Retinal pigment epithelial cell (primary cell): ENCODE measurements at regions not wholly inside any gene's neighbourhood (a gene's known extent, or its start where the extent isn't known, plus 50 kb on each side); places are given as distances from the start of the nearest gene placed in this dataset.

Source experiments
- DNase-seq: peaks from one replicate; pipeline ENCODE4 v3.0.0-alpha.2; 2010; ENCODE audit warnings: low read depth
- H3K4me3 ChIP-seq: 2 replicates; pipeline ENCODE4 v1.5.1; 2011; ENCODE audit warnings: mild to moderate bottlenecking, low read length, control low read depth, moderate library complexity
- TF ChIP-seq, protein P1 (sequence below): conservative IDR thresholded peaks from 2 replicates; pipeline ENCODE4 v1.5.1; 2011; ENCODE audit warnings: low read depth, low read length, control low read depth, inconsistent platforms

DNA sequence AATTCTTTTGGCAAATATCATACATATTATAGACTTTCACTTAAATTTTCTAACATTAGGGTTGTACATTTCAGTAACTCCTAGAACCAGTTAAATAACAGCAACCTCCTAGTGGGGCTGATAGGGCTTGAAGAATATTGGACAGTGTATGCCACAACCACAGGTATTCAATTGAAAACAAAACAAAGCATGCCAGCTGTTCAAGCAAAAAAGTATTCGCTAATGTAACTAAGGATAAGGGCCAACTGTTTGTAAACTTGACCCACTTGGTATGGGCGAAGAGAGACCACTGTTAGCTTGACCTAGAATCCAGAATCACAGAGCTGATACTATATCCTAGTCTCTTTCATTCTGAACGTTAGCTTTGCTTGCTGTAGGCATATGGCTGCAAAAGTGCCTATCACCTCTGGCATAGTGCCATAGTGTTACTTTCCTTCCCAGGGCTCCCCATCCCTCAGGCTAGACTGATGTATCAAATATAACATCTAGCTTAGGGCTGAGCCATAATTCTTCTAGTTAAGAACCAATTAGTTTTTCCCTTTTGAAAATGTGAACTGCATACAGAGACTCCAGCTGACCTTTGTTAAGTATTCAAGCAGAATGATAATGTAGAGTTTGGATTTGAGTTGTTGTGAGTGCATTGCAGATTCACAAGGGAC is 458.8 kb upstream of the NRXN1 start:
- TF ChIP-seq, protein P1, sequence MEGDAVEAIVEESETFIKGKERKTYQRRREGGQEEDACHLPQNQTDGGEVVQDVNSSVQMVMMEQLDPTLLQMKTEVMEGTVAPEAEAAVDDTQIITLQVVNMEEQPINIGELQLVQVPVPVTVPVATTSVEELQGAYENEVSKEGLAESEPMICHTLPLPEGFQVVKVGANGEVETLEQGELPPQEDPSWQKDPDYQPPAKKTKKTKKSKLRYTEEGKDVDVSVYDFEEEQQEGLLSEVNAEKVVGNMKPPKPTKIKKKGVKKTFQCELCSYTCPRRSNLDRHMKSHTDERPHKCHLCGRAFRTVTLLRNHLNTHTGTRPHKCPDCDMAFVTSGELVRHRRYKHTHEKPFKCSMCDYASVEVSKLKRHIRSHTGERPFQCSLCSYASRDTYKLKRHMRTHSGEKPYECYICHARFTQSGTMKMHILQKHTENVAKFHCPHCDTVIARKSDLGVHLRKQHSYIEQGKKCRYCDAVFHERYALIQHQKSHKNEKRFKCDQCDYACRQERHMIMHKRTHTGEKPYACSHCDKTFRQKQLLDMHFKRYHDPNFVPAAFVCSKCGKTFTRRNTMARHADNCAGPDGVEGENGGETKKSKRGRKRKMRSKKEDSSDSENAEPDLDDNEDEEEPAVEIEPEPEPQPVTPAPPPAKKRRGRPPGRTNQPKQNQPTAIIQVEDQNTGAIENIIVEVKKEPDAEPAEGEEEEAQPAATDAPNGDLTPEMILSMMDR, result no peak
- no peak overlapping the region for H3K4me3 ChIP-seq
- no peak for DNase-seq

DNA sequence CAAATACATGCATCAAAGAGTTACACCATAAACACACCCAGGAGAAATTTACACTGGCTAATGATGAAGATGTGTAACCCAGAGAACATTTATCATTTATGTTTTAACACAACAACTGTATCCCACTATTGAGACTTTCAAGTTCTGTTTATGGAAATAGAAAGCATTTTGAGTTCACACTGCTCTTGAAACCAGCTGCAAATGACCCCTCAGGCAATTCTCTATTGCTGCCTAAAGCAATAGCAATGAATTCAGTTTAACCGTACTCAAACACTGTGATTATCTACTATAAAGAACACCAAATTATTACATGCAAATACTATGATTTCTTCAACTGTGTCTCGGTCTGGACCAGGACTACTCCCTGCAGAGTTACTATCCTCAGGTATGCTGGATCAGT is 452.7 kb upstream of the NRXN1 start:
- TF ChIP-seq, protein P1, result no peak
- no peak for DNase-seq

DNA sequence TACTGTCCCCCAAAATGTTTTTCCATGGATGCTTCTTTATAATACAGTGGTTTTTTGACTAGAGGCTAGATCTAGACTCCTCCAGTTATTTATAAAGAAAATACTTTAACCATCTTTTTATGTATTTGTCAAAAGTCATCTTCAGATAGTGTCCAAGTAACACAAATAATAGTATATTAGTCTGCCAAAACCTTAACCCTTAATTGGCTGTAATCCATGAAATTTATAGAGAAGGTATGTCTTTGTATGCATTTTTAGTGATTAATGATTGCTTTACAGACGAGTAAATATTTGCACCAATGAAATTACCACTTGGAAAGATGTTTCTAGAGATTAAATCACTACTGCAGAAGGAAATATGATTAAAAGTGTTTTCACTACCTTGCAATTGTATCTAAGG is 451.8 kb upstream of the NRXN1 start:
- H3K4me3 ChIP-seq, result no peak overlapping the region
- TF ChIP-seq, protein P1, result no peak
- DNase-seq, result no peak

More for the DNA sequence above, 452.7 kb upstream of the NRXN1 start:
- no peak overlapping the region for H3K4me3 ChIP-seq

DNA sequence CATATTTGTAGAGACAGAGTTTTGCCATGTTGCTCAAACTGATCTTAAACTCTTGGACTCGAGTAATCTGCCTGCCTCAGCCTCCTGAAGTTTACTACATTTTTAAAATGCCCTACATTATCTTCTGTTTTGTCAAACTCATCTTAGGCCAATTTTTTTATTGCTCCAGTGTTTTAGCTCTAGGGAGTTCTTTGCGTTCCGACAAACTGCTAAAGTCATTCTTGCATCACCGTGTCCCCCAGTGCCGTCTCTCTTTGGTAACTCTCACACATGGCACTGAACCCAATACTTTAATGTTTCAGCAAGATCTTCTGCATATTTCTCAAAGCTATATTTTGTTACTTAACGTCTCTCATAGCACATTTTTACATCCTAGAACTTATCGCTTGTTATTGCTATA is 440.9 kb upstream of the NRXN1 start:
- no peak overlapping the region for H3K4me3 ChIP-seq
- TF ChIP-seq, protein P1, result no peak
- DNase-seq, result no peak

DNA sequence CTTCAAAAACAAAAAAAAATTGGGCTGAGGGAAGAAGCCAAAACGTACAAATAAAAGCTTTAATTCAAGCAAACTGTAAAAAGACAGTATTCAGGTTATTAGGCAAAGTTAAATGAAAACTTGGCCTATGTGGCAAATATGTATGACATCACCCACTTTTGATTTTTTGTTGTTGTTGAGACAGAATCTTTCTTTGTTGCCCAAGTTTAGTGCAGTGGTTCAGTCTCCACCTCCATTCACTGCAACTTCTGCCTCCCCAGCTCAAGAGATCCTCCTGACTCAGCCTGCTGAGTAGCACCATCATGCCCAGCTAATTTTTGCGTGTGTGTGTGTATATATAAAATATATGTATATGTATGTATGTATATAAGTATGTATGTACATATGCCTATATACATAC is 440.4 kb upstream of the NRXN1 start:
- DNase-seq, result no peak
- TF ChIP-seq, protein P1, result no peak

DNA sequence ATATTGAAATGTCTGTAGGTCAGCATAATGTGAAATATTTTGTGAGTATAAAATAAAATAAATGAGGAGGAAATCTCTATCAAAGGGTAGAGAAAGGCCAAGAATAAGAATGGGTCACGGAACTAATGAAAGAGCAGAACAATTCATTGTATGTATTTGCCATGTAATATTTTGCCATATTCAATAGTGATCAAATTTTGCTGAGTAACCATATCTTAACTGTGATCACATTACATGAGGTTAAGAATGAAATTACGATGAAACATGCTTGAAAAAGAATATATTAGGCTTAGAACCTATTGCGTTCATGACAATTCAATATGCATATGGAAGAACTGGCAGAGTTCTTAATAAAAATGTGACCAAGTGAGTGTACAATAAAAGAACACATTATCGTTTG is 437.2 kb upstream of the NRXN1 start:
- TF ChIP-seq, protein P1, result no peak
- no peak overlapping the region for H3K4me3 ChIP-seq
- no peak for DNase-seq

More for the DNA sequence above, 440.4 kb upstream of the NRXN1 start:
- no peak overlapping the region for H3K4me3 ChIP-seq

DNA sequence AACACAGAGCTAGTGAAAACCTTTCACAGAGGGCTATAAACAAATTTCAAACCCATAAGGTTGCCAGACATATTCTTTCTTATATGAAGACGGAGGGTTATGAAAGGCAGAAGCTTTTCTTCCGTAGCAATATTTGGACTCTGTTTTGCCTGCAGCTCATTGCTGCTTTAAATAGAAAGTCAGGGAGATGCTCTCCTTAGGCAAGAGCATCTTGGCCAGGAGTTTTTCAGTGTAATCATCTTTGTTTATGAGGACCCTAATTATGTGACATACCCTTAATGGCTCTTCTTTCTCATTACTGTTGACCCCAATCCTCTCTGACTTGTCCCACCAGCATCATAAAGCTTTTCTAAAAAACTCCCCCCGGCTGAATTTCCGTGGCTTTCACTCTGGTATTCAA is 433.4 kb upstream of the NRXN1 start:
- H3K4me3 ChIP-seq, result no peak overlapping the region
- TF ChIP-seq, protein P1, result no peak
- no peak for DNase-seq
